Right renal cortex interstitium (tissue), 3 donors: ENCODE measurements at regions not wholly inside any gene's neighbourhood (a gene's known extent, or its start where the extent isn't known, plus 50 kb on each side); places are given as distances from the start of the nearest gene placed in this dataset.
"Not testable (repeated sequence)": the region's sequence is repeated elsewhere in the genome, so short reads cannot be mapped to it uniquely, and the experiment has no call there.

Experiments used
- DNase-seq, 3 donors: peaks; one replicate each; pipeline ENCODE4 v3.0.0-alpha.2; 2013; ENCODE audit warnings: low read depth in 3 of 3, low spot score in 2 of 3

DNA sequence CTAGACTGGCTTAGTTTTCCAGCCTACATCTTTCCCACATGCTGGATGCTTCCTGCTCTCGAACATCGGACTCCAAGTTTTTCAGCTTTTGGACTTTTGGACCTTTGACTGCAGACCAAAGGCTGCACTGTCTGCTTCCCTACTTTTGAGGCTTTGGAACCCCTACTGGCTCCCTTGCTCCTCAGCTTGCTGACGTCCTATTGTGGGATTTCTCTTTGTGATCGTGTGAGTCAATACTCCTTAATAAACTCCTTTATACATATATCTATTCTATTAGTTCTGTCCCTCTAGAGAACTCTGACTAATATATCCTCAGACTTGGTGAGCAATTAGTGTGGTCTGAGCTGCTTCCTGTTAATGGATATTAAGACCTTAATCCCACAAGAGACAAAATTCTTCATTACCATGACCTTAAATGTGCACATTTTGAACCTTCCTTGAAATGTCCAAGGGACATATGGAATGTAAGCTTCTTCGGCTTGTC lies 752.9 kb downstream of the CDH18 start:
- no peak for DNase-seq

DNA sequence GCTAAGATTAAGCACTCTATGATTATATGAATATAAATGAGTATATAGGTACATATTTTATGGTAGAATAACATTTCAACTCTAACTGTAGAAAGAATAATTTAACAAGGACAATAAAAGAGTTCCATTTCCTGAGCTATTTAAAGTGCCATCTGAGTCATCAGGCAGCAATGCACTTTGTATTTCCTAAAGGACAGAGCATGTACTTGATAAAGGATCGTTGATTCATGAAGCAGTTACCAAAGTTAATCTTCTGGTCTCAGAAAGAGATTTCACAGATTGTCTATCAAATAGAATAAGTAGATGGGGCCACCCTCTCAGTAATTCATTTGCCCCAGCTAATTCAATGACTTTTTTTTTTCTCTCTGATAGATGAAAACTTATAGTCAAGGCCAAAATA lies 747.8 kb downstream of the CDH18 start:
- DNase-seq = no peak

DNA sequence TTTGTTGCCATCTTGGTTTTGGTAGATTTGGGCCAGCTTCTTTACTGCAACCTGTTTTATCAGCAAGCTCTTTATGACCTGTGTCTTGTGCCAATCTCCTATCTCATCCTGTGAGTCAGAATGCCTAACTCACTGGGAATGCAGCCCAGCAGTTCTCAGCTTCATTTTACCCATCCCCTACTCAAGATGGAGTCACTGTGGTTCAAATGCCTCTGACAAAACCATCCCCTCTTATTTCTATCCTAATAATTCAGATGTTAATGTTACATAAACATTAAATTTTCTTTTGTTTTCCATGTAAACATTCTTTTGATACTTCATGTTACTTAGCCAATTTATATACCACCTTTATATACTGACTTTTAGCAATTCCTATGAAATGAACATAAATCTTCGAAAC lies 746.3 kb downstream of the CDH18 start:
- DNase-seq = no peak

DNA sequence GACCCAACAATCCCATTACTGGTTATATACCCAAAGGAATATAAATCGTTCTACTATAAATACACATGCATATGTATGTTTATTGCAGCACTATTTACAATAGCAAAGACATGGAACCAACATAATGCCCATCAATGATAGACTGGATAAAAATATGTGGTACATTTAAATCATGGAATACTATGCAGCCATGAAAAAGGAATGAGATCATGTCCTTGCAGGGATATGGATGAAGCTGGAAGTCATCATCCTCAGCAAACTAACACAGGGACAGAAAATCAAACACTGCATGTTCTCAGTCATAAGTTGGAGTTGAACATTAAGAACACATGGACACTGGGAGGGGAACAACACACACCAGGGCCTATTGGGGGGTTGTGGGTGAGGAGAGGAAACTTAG lies 741.8 kb downstream of the CDH18 start:
- DNase-seq = not testable (repeated sequence)

DNA sequence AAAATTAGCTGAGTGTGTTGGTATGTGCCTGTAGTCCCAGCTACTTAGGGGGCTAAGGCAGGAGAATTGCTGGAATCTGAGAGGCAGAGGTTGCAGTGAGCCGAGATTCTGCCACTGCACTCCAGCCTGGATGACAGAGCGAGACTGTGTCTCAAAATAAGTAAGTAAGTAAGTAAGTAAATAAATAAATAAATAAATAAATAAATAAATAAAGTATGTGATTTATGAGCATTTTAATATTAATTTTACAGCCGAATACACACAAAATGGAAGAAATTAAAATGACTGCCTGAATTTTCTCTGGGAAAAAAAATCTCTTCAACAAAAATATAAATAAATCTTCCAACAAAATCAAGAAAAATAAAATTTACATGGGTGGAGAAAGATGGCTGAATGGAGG lies 740.7 kb downstream of the CDH18 start:
- DNase-seq = no peak

DNA sequence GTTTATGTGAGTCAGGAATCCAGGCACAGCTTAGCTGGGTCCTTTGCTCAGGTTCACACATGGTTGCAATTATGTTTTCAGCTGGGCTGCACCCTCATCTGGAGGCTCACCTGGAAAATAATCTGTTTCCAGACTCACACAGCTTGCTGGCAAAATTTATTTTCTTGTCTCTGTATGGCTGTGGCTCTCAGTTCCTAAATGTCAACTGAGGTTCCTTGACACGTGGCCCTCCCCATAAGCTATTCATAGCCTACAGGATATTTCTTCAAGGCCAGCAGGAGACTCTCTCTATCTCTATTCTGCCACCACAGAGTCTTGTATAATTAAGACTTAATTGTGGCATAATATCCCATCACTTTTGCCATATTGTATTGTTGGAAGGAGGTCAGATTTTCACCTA lies 732.0 kb downstream of the CDH18 start:
- DNase-seq = no peak

DNA sequence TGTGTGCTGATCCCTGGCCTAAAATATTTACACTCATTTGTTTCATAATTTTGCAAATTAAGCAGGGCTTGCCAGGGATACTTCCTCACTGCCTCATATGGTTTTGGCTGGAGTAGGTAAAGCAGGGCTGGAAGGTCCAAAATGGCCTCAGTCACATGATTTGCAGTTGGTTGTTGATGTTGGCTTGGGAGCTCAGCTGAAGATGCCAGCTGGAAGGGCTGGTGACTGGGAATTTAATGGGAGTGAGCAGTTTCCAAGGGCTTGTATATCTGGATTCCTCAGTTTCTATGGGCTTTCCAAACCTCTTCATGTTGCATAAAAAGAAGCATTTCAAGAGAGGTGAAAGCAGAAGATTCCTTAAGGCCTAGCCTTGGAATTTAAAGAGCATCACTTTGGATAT lies 729.3 kb downstream of the CDH18 start:
- DNase-seq = no peak

DNA sequence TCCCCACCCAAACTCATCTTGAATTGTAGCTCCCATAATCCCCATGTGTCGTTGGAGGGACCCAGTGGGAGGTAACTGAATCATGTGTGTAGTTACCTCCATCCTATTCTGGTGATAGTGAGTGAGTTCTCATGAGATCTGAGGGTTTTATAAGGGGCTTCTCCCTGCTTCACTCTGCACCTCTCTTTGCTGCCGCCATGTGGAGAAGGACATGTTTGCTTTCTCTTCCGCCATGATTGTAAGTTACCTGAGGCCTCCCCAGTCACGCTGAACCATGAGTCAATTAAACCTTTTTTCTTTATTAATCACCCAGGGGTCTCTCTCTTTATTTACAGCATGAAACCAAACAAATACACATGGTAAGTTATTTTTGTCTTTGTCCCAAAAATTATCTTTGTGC lies 726.1 kb downstream of the CDH18 start:
- DNase-seq = no peak

DNA sequence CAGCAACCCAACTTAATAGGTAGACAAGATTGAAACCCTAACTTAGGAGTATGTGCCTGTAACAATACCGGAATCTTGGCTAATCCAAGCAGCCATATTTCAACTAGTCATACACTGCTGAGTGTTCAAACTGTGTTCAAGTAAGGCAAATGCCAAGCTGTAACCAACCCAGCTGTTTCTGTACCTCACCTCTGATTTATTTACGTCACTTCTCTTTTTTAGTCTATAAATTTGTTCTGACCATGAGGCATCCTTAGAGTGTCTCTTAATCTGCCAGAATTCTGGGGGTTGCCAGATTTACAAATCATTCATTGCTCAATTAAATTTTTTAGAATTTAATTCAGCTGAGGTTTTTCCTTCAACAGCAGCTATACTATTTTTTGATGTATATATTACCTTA lies 723.2 kb downstream of the CDH18 start:
- DNase-seq = no peak

DNA sequence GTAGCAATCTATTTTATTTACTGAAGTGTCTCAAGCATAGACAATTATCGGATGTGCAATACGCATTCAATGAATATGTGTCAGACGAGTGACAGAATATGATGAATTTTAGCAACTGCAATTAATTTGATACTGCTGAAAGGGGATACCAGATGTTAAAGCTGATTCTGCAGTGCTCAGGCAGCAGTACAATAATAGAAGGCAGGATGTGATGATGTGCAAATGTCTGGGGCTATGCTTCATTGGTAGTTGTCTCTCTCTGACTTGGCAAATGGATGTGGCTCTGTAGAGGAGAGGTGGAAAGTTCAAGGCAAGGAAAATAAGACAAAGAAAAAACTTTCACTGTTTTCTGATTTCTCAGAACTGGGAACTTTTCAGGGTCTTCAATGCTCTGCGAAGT lies 721.2 kb downstream of the CDH18 start:
- DNase-seq = no peak

DNA sequence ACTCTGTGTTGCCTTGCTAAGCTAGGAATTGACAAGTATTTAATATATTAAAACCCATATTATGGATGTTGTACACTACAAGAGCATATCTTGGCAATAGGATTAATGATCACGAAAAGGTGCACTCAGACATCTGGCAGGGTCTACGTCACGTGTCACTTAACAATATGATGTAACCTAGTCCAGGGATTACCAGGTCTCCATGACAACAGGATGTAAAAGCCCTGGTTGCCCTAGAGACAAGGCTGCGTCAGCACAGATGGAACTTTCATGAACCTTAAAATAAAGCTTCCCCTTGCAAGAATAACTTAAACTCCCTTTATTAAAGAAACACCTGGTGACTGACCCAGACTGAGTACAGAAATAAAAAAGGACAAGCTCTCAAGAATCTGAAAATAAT lies 717.8 kb downstream of the CDH18 start:
- no peak for DNase-seq

DNA sequence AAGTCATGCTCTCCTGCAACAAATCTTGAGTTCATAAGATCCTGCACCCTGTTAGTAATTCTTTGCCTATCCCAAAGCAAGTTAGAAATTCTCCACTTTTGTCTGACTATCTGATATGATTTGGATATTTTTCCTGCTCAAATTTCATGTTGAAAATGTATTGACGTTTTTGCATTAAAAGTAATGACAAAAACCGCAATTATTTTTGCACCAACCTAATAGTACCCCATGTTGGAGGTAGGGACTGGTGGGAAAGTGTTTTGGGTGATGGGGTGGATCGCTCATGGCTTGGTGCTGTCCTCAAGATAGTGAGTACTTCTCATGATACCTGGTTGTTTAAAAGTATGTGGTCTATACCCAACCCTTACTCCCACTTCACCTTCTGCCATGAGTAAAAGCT lies 713.4 kb downstream of the CDH18 start:
- no peak for DNase-seq

DNA sequence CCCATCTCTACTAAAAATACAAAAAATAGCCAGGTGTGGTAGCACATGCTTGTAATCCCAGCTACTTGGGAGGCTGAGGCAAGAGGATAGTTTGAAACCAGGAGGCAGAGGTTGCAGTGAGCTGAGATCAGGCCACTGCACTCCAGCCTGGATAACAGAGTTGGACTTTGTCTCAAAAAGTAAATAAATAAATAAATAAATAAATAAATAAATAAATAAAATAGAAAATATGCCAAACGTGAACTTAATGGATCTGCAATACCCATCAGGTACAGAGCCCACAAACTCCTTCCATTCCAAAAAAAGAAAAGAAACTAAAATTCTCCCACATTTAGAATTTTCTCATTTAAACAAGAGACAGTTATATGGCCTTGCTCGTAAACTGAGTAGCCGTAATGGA lies 702.7 kb downstream of the CDH18 start:
- DNase-seq = no peak

DNA sequence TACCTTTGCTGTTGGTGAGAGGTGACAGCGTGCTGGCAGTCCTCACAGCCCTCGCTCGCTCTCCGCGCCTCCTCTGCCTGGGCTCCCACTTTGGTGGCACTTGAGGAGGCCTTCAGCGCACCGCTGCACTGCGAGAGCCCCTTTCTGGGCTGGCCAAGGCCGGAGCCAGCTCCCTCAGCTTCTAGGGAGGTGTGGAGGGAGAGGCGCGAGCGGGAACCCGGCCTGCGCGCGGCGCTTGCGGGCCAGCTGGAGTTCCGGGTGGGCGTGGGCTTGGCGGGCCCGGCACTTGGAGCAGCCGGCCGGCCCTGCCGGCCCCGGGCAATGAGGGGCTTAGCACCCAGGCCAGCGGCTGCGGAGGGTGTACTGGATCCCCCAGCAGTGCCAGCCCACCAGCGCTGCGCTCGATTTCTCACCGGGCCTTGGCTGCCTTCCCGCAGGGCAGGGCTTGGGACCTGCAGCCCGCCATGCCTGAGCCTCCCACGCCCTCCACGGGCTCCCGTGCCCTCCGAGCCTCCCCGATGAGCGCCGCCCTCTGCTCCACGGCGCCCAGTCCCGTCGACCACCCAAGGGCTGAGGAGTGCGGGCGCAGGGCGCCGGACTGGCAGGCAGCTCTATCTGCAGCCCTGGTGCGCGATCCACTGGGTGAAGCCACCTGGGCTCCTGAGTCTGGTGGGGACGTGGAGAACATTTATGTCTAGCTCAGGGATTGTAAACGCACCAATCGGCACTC lies 700.3 kb downstream of the CDH18 start:
- not testable (repeated sequence) for DNase-seq

DNA sequence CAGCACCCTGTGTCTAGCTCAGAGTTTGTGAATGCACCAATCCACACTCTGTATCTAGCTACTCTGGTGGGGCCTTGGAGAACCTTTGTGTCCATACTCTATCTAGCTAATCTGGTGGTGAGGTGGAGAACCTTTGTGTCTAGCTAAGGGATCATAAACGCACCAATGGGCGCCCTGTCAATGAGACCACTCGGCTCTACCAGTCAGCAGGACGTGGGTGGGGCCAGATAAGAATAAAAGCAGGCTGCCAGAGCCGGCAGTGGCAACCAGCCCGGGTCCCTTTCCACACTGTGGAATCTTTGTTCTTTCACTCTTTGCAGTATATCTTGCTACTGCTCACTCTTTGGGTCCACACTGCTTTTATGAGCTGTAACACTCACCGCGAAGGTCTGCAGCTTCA lies 699.7 kb downstream of the CDH18 start:
- not testable (repeated sequence) for DNase-seq

DNA sequence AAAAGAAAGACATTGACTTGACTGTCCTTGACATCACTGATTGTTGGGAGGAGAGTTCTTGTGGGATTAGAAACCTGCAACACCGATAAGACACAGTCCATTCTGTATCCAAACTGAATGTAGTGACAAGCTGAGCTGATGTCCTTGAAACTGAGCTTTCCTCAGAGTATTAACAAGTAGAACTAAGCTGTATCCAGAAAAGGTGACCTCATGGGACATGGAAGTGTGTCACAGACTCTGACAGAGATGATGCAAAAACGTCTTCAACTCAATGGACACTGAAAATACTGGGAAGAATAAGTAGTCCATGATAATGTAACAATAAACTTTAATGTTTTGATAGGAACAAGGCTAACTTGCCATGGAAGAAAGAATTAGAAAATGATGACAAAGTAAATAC lies 690.1 kb downstream of the CDH18 start:
- DNase-seq = no peak

DNA sequence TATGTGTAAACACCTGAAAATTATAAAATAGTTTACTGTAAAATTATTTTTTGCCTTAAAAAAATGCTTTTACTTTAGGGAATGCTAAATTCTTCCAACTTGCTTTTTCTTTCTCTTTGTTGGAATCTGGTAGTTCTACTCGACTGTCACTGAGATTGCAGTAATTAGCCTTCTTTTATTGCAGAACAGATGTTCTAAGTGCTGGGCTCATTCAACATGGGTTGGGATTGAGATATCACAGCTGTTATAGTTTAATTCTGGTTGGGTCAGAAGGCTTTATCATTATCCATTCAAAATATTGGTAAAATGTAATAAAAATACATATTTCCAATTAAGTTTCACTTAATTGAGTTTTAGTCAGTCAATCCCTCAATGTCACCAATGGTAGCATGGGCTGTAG lies 686.7 kb downstream of the CDH18 start:
- no peak for DNase-seq

DNA sequence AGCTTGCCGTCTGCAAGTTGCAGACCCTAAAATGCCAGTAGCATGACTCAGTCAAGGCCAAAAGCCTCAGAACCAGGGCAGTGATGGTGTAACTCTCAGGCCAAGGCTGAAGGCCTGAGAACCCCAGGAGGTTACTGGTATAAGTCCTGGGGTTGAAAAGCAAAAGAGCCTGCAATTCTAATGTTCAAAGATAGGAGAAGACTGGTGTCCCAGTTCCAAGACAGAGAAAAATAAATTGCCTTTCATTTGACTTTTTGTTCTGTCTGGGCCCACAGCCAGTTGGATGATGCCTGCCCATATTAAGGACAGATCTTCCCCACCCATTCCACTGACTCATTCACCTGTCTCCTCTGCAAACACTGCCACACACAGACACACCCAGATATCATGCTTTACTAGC lies 673.2 kb downstream of the CDH18 start:
- DNase-seq = no peak

DNA sequence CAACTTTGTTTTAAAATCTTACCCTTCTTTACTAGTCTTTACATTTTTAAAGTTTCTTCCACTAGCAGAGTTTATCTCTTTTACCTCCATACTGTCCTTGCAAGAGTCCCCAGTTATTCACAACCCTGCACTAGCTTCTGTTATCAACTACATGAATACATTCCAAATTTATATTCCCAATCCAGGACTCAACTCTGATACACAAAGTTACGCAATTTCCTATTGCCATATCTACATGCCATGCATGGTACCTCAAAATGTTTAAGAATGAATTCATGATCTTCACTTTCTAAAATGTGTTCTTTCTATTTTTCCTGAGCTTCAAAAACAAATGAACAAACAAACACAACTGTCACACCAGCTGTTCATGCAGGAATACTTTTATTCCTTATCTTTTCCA lies 668.7 kb downstream of the CDH18 start:
- no peak for DNase-seq

DNA sequence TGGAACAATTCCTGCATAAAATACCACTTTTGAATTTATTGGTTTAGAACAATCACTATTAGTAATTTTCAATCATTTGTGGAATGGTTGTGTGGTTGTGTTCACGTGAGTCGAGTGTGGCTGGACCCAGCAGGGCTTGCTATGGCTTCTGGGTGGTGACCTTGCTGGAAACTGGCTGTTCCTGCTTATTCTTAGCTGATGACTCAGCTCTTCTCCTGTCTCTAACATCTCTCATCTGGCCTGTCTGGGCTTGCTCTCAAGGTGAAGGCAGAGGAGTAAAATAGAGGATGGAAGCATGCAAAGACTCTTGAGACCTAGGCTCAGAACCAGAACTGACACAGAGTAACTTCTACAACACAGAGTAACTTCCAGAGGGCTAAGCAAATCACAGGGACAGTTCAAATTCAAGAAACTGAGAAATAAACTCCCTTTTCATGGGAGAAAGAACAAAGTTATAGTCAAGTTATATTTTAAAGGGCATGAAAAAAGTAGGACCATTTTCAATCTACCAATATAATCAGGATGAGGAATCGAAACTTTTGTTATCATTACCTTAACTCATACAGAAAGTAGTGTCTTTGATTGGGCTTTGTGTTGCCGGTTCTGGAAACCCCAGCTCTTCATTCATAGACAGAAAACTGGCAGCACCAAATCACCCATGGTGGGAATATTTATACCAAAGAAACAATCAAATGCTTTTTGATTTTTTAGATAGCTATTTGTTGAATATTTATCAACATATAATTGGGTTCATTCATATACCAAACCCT lies 665.1 kb downstream of the CDH18 start:
- DNase-seq = no peak

DNA sequence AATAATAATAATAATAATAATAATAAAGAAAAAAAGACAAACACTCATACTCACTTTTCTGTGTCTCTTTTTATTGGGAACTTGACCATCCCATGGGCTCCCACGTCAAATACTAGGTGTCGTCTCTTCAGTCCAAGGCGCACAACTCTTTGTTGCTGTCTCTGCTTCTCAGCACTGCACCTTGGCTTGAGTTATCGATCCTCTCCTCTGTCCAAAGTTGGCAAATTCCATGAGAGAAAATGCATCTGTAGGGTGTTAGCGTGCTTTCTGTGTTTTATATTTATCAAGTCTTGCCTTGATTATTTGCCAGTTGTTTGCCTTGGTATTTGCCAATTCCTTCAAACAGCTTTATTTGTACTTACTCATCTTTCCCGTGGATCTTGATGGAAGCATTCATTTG lies 653.7 kb downstream of the CDH18 start:
- DNase-seq = no peak

DNA sequence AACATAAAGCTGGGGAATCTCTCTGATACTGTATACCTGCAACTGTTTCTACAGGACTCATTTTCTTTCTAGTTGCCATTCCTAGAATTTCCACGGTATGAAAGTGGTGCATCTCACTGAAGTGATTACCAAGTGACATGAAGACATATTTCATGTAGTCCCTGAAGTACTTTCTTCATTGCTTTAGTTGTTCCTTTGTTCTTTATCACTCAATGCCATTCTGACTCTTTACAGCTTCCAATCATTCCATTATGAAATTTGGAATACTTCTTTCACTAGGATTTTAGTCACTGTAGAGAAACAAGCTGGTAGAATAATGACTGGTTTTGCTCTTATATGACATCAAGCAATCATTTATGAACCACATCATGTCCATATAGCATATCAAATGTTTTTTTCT lies 645.1 kb downstream of the CDH18 start:
- DNase-seq = no peak
